HS-5 (cell line): ENCODE measurements at regions not wholly inside any gene's neighbourhood (a gene's known extent, or its start where the extent isn't known, plus 50 kb on each side); places are given as distances from the start of the nearest gene placed in this dataset.
"Not testable (repeated sequence)": the region's sequence is repeated elsewhere in the genome, so short reads cannot be mapped to it uniquely, and the experiment has no call there.

Experiments used
- DNase-seq: peaks from one replicate; pipeline ENCODE4 v3.0.0-alpha.2; 2012; ENCODE audit warnings: low read depth

DNA sequence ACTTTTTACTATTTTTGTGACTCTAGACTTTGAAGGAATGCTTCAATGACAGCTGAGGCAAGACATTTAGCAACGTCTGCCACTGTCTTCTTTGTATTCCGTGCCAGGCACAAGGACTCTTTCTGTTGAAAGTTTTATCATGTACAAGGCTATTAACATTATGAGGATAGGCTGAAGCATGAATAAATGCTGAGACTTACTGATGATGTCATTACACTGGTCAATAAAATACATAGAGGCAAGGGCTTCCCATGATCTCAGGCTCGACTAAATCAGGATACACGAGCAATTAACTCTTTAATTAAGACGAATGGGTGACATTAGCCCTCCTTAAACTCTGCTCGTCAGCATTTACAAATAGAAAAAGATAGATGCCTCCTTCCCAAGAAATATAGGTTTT lies 1393.3 kb upstream of the WWC1 start:
- DNase-seq: no peak

GRCh38 chr5:166899343-166899742 lies 1392.1 kb upstream of the WWC1 start:
- no peak for DNase-seq

DNA sequence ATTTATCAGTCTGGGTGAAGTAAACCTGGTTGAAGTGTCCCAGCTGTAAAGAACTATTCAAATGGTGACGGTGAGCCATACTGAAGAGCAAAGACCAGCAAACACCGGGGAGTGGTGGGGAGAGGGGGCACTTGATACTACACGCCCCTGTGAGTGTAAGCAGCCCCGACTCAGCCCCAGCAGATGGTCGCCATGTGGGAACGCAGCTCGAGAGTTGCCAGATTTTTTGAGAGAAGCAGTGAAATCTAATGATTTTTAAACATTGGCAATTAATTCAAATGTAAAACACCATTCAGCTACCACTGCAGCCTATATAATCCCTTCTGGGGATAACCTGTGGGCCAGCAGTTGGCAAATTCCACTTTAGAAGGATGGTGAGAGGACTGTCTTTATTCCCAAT lies 1386.9 kb upstream of the WWC1 start:
- DNase-seq: no peak

GRCh38 chr5:166906991-166907713 lies 1384.3 kb upstream of the WWC1 start:
- peak; percentile 68 for DNase-seq

DNA sequence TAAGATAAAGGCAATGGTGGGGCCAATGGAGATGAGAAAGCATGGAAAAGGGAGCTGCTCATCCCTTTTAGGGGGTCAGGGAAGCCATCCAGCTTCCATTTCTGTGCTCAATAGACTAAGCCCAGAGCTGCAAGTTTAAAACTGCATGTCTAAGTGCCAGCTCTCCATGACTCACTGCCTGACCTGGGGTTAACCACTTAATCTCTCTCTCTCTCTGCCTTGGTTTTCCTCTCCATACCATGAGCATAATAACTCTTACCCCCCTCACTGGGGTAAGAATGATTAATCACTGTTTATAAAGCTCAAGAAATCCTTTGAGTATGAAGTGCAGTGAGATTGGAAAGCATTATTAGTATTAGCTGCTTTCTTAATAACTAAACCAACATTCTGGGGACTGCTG lies 1382.4 kb upstream of the WWC1 start:
- peak; percentile 74 for DNase-seq

GRCh38 chr5:166909926-166910325 lies 1381.5 kb upstream of the WWC1 start:
- DNase-seq: no peak

DNA sequence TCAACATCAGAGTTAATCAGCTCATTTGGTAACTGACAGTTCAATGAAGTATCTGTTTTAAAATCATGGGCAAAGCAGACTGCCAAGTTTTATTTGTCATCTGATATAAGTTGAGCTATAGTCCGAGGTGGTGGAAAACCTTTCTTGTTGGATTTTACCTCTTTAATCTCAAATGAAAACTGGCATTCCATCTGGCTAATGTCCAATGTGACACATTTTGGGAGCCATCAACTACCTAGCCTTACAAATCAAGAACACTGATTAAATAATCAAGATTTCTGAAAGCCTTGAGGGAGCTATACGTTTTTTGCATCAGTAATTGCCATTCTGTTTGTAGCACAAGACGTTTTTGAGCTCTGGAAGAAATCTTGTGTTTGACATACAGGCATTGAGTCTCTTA lies 1380.5 kb upstream of the WWC1 start:
- no peak for DNase-seq

GRCh38 chr5:166916021-166916420 lies 1375.4 kb upstream of the WWC1 start:
- no peak for DNase-seq

DNA sequence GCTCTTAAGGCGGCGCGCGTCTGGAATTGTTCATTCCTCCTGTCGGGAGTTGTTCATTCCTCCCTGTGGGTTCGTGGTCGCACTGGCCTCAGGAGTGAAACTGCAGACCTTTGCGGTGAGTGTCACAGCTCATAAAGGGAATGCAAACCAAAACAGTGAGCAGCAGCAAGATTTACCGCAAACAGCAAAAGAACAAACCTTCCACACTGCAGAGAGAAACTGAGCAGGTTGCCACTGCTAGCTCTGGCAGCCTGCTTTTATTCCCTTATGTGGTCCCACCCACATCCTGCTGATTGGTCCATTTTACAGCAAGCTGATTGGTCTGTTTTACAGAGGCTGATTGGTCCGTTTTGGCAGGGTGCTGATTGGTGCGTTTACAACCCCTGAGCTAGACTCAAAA lies 1365.3 kb upstream of the WWC1 start:
- DNase-seq: no peak

- not testable (repeated sequence) for DNase-seq
Measured at GRCh38 chr5:166926806-166927475, 1364.5 kb upstream of the WWC1 start.

DNA sequence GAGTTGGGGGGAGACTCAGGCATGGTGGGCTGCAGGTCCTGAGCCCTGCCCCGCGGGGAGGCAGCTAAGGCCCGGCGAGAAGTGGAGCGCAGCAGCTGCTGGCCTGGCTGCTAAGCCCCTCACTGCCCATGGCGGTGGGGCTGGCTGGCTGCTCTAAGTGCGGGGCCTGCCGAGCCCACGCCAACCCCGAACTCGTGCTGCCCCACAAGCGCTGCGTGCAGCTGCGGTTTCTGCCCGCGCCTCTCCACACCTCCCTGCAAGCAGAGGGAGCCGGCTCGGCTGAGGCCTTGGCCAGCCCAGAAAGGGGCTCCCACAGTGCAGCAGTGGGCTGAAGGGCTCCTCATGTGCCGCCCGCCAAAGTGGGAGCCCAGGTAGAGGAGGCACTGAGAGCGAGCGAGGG lies 1355.1 kb upstream of the WWC1 start:
- no peak for DNase-seq

- DNase-seq: no peak
Measured at GRCh38 chr5:166938071-166938470, 1353.4 kb upstream of the WWC1 start.

GRCh38 chr5:166942948-166943347 lies 1348.5 kb upstream of the WWC1 start:
- no peak for DNase-seq

DNA sequence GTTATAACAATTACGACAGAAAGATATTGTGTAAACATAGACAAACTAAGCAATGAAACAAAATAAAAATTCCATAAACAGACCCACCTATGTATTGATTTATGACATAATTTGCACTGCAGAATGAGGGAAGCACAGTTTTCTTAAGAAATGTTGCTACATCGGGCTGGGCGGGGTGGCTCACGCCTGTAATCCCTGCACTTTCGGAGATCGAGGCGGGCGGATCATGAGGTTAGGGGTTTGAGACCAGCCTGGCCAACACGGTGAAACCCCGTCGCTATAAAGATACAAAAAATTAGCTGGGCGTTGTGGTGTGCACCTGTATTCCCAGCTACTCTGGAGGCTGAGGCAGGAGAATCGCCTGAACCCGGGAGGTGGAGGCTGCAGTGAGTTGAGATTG lies 1344.4 kb upstream of the WWC1 start:
- no peak for DNase-seq

DNA sequence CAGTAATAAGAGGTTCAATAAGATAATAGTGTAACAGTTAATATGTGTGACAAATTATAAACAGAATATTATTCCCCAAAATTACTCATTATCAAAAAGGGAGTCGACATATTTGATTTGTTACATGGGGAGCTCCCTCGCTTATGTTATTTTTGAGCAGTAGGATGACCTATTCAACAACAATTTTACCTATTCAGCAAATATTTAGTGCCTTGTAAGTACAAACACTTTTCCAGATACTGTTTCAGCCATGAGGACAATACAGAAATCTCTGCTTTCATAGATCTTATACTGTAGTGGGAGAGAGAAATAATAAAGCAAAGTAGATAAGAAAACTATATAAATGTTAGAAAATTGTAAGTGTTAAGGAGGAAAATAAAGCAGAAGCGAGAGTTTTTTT lies 1342.8 kb upstream of the WWC1 start:
- DNase-seq: no peak

GRCh38 chr5:166952048-166952447 lies 1339.4 kb upstream of the WWC1 start:
- no peak for DNase-seq

GRCh38 chr5:166957782-166958181 lies 1333.7 kb upstream of the WWC1 start:
- no peak for DNase-seq

DNA sequence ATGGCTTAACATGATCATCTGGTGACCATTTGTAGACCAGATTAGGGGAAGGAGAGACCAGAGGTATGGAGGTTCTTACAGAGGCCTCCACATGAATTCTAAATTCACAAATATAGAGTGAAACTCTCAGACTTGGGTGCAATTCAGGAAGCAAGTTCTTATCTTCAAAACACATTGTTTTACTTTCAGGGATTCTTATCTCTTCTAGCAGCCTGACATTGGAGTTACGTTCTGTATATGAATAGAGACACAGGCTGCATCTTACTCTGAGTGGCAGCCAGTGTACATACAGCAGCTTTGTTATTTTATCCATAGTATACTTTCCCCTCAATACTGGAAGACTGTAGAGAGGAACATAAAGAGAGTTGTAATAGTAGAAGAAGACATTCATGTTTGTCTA lies 1331.7 kb upstream of the WWC1 start:
- no peak for DNase-seq

DNA sequence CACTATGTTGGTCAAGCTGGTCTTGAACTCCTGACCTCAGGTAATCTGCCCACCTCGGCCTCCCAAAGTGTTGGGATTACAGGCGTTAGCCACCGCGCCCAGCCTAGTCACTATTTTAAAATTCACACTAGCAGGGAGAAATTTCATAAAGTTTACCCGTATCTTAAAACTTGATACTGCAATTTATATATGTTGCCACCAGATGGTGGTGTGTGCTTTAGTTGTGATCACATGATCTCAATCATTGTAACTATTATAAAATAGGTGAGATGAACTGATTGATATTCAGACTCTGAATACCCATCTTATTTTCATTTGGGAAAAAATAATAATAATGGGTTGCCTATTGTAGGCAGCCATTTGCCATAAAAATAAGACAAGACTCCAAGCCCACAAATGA lies 1330.4 kb upstream of the WWC1 start:
- no peak for DNase-seq

DNA sequence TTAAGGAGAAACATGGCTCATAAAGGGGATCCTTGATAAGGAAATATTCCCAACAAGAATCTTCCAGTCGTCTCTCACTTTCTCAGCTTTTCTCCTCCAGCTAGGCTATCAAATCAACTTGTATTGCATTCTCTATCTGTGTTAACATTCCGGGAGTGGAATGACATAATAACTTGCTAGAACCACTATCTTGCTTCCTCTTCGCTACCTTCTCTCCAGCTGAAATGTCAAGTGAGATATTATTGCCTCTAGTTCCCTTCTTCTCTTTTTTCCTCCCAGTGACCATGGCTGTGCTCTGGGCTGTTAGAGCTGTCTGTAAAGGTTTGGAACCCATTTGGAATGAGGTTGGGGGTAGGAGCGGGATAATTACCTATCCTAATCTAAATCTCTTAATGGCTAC lies 1329.5 kb upstream of the WWC1 start:
- DNase-seq: no peak

DNA sequence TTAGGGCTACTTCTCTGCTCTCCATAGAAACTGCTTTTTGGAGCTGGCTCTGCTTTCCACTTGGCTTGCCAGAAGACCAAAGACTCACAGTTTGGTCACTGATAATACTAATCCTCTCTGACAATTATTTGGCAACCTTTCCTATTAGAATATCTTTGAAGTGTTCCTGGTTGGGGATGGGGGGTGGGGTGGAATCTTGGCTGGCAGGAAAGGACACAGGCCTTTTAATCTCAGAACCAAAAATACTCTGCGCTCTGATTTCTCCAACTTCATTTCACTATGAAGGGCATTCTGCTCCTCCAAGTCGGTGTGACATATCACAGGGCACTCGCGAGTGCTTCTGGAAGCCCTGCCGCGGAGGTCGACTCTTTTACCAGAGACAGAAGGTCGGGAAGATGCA lies 1329.0 kb upstream of the WWC1 start:
- no peak for DNase-seq

DNA sequence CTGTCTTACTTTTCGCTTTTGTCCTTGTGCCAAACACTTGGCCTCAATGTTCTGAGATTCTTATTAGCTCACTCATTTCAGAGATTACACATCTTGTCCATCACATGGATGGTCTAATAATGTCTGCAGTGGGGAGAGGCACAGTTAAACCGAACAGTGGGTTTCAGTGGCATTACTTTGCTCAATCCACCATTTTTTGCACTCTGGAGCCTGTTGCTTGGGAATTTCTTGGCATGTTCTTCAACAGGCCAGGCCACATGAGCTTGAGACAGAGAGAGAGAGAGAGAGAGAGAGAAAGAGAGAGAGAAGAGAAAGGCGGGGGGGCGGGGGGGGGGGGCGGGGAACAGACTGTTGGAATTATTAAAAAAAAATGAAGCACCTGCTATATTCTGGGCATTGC lies 1327.8 kb upstream of the WWC1 start:
- no peak for DNase-seq

DNA sequence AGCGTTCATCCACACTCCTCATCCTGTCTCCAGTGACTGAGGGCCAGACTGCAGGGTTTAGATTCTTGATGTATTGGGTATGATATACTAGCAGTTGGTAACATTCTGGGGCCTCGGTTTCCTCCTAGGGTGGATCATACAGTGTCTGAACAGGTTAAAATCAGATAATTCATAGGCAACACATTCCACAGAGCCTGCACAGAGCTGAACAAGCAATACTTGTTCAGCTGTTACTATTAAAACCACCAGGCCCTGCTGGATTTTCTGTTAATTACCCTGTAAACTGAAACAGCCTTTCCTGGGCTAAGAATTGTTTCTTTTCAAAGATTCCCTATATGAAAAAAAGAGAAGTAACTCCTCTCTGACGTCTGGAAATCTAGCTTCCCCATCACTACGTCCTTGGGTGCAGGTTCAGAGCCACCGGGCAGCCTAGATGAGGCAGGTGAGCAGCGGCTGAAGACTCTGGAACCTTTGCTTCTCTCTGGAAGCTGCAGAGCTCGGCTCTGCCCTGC lies 1313.5 kb upstream of the WWC1 start:
- no peak for DNase-seq
